IMR-90 (cell line): ENCODE measurements at regions not wholly inside any gene's neighbourhood (a gene's known extent, or its start where the extent isn't known, plus 50 kb on each side); places are given as distances from the start of the nearest gene placed in this dataset.

Experiments used
- ATAC-seq: fragments of 200-7000 bp; cut with Tn5 transposase; 2 replicates; pipeline ENCODE4 v1.9.1; 2020; ENCODE audit warnings: low read depth, mild to moderate bottlenecking, moderate library complexity
- BruUV-seq: library from RNA; stranded (reverse); fragments of 400-500 nt; replicated peaks from 2 replicates; lab custom pipeline; 2021; lab: Mats Ljungman, UMichigan
- CTCF ChIA-PET: fragments of 300-600 bp; formaldehyde crosslinking; extraction: SDS; loops from one replicate; lab custom pipeline; 2021; ENCODE audit warnings: antibody characterized with exemption; lab: Yijun Ruan, JAX
- POLR2A ChIA-PET: fragments of 300-600 bp; sonication (Branson Sonifier 250); formaldehyde crosslinking; loops from one replicate; lab custom pipeline; 2022; ENCODE audit warnings: antibody characterized with exemption; ENCODE audit not compliant: unreplicated experiment; lab: Charles Lee
- DNase-seq: peaks from one replicate; pipeline ENCODE4 v3.0.0; 2013
- H2AFZ ChIP-seq: replicated peaks from 2 replicates; pipeline ENCODE3; 2013; ENCODE audit warnings: low read length, mild to moderate bottlenecking; ENCODE audit not compliant: poor library complexity
- H2AK5ac ChIP-seq: 2 replicates; pipeline ENCODE4 v1.6.1; 2013; ENCODE audit warnings: low read depth, low read length, inconsistent platforms
- H2AK9ac ChIP-seq: replicated peaks from 2 replicates; pipeline ENCODE3; 2013; ENCODE audit warnings: mild to moderate bottlenecking, low read depth, low read length, moderate library complexity; ENCODE audit not compliant: poor library complexity
- H2BK120ac ChIP-seq: 2 replicates; pipeline ENCODE4 v1.6.1; 2013; ENCODE audit warnings: low read depth, low read length, inconsistent platforms
- H2BK15ac ChIP-seq: 3 replicates; pipeline ENCODE4 v1.6.1; 2013; ENCODE audit warnings: low read depth, low read length, inconsistent platforms
- H2BK20ac ChIP-seq: 2 replicates; pipeline ENCODE4 v1.6.1; 2013; ENCODE audit warnings: low read depth, mild to moderate bottlenecking, inconsistent platforms, low read length, moderate library complexity
- H2BK5ac ChIP-seq: 2 replicates; pipeline ENCODE4 v1.6.1; 2013; ENCODE audit warnings: mild to moderate bottlenecking, low read depth, low read length, inconsistent platforms; ENCODE audit not compliant: poor library complexity, severe bottlenecking
- H3K14ac ChIP-seq: replicated peaks from 2 replicates; pipeline ENCODE4 v1.6.1; 2013; ENCODE audit warnings: low read depth, low read length, inconsistent platforms
- H3K18ac ChIP-seq: 2 replicates; pipeline ENCODE4 v1.6.1; 2013; ENCODE audit warnings: low read depth, low read length, control low read depth
- H3K23ac ChIP-seq: 2 replicates; pipeline ENCODE4 v1.6.1; 2013; ENCODE audit warnings: low read depth, low read length, inconsistent platforms
- H3K27ac ChIP-seq: 2 replicates; pipeline ENCODE4 v1.5.1; 2013; ENCODE audit warnings: mild to moderate bottlenecking, control low read depth, low read length; ENCODE audit not compliant: insufficient read depth
- H3K27me3 ChIP-seq: 2 replicates; pipeline ENCODE4 v1.6.1; 2013; ENCODE audit warnings: low read length; ENCODE audit not compliant: control insufficient read depth, insufficient read depth
- H3K36me3 ChIP-seq: 2 replicates; pipeline ENCODE4 v1.6.1; 2013; ENCODE audit warnings: low read length, mixed read lengths; ENCODE audit not compliant: control insufficient read depth, insufficient read depth
- H3K4ac ChIP-seq: 2 replicates; pipeline ENCODE4 v1.6.1; 2013; ENCODE audit warnings: low read depth, low read length, inconsistent platforms
- H3K4me1 ChIP-seq: 2 replicates; pipeline ENCODE4 v1.6.1; 2013; ENCODE audit warnings: low read length, mixed read lengths; ENCODE audit not compliant: control insufficient read depth, insufficient read depth
- H3K4me2 ChIP-seq: 2 replicates; pipeline ENCODE4 v1.6.1; 2013; ENCODE audit warnings: low read depth, mild to moderate bottlenecking, control low read depth, low read length, moderate library complexity
- H3K4me3 ChIP-seq: 2 replicates; pipeline ENCODE4 v1.5.1; 2013; ENCODE audit warnings: low read depth, mild to moderate bottlenecking, control low read depth, low read length, moderate library complexity; ENCODE audit not compliant: insufficient read depth
- H3K56ac ChIP-seq: 2 replicates; pipeline ENCODE4 v1.6.1; 2013; ENCODE audit warnings: low read length, inconsistent platforms; ENCODE audit not compliant: insufficient read depth; ENCODE audit errors: extremely low read depth
- H3K79me1 ChIP-seq, 2 experiments: 2 replicates each; pipeline ENCODE4 v1.6.1; 2013; ENCODE audit warnings: low read length in 2 of 2, inconsistent platforms in 1 of 2, low read depth in 1 of 2
- H3K9ac ChIP-seq: 2 replicates; pipeline ENCODE4 v1.6.1; 2013; ENCODE audit warnings: low read depth, low read length, control low read depth
- H3K9me1 ChIP-seq: 2 replicates; pipeline ENCODE4 v1.6.1; 2013; ENCODE audit warnings: low read length, inconsistent platforms; ENCODE audit not compliant: insufficient read depth
- H3K9me3 ChIP-seq: 2 replicates; pipeline ENCODE4 v1.6.1; 2013; ENCODE audit warnings: low read length; ENCODE audit not compliant: control insufficient read depth, insufficient read depth
- H4K20me1 ChIP-seq: 2 replicates; pipeline ENCODE4 v1.6.1; 2013; ENCODE audit warnings: low read length, inconsistent platforms; ENCODE audit not compliant: insufficient read depth
- H4K5ac ChIP-seq: 2 replicates; pipeline ENCODE4 v1.6.1; 2013; ENCODE audit warnings: mild to moderate bottlenecking, low read depth, low read length, control low read depth
- H4K8ac ChIP-seq, 2 experiments: 2 replicates each; pipeline ENCODE4 v1.6.1; 2013; ENCODE audit warnings: low read depth in 2 of 2, low read length in 2 of 2, control low read depth in 1 of 2, inconsistent platforms in 1 of 2
- H4K91ac ChIP-seq: 2 replicates; pipeline ENCODE4 v1.6.1; 2013; ENCODE audit warnings: low read depth, low read length, inconsistent platforms; ENCODE audit not compliant: insufficient read depth
- CEBPB ChIP-seq: IDR thresholded peaks from 2 replicates; pipeline ENCODE4 v1.6.1; 2012; ENCODE audit warnings: low read depth, low read length, improper control_type of control experiment
- MAFK ChIP-seq: IDR thresholded peaks from 2 replicates; pipeline ENCODE4 v1.6.1; 2012; ENCODE audit warnings: low read depth, low read length, improper control_type of control experiment
- RFX5 ChIP-seq: IDR thresholded peaks from 2 replicates; pipeline ENCODE4 v1.8.0; 2012; ENCODE audit warnings: low read depth, mild to moderate bottlenecking, low read length, moderate library complexity
- WGBS, 2 experiments: methylation state at CpG; one replicate each; pipeline versions ENCODE4 v1.1.5 to v1.1.7; 2013; ENCODE audit warnings: missing lambda C conversion rate in 2 of 2; ENCODE audit not compliant: insufficient read length in 1 of 2; ENCODE audit errors: extremely low coverage in 2 of 2; 5-methylcytosine and 5-hydroxymethylcytosine counted together
- dilution Hi-C: fragments of 300-500 bp; cut with HindIII; formaldehyde crosslinking; loops from one replicate; pipeline ENCODE4 v1.14.3; 2018; ENCODE audit warnings: low sequenced_read_pairs; ENCODE audit not compliant: unreplicated experiment
- in situ Hi-C: fragments of 300-500 bp; cut with MboI; formaldehyde crosslinking; loops from 3 replicates; pipeline ENCODE4 v1.14.3; 2019; ENCODE audit warnings: low sequenced_read_pairs, inconsistent platforms, mixed read lengths
- intact Hi-C: fragments of 100-400 bp; cut with micrococcal nuclease; formaldehyde crosslinking; loops from 2 replicates; pipeline ENCODE4 v1.10.0; 2022

- Histone ChIP-seq H3K36me3 (no peaks in the 10 kb centered on the region), H2BK120ac (peak overlapping the region; percentile 53; the same call in 1 of the 2 replicates), H2BK20ac (peak overlapping the region; percentile 44; the same call in 1 of the 2 replicates), H4K5ac (no peak overlapping the region), H3K27me3 (no peaks in the 10 kb centered on the region), H3K9me1 (no peaks in the 10 kb centered on the region), H2BK15ac (no peak overlapping the region), H2AFZ (no peak overlapping the region), H3K18ac (no peak overlapping the region), H3K4me1 (peaks cover 2% of the 10 kb centered on the region; the same call in 1 of the 2 replicates), H2AK5ac (no peak overlapping the region), H3K27ac (peak overlapping the region; percentile 70; the same call in 1 of the 2 replicates), H3K9me3 (no peaks in the 10 kb centered on the region), H3K14ac (no peak overlapping the region), H3K23ac (no peak overlapping the region), H4K91ac (no peak overlapping the region), H4K20me1 (no peaks in the 10 kb centered on the region), H2BK5ac (peak overlapping the region; percentile 95), H3K4ac (no peak overlapping the region), H3K4me3 (no peak overlapping the region), H4K8ac (no peak overlapping the region), H3K56ac (no peak overlapping the region), H3K4me2 (peak overlapping the region; percentile 75), H3K79me1 (no peaks in the 10 kb centered on the region), H3K9ac (no peak overlapping the region), H2AK9ac (no peak overlapping the region)
- ChIA-PET POLR2A (interaction anchor here (0.7 kb wide), 1 partner anchor 325 kb away, joined by 3 read pairs; no protein-coding TSS in a partner anchor), CTCF (interaction anchor here (0.7 kb wide), 1 partner anchor 1159 kb away, joined by 3 read pairs; no protein-coding TSS in a partner anchor)
- in situ Hi-C loops (no loop called here), intact Hi-C loops (loop anchor here (5.0 kb wide), 1 partner anchor 73 kb away; no protein-coding TSS in a partner anchor), dilution Hi-C loops (no loop called here)
- no CpG with 5 or more reads among the region's 6 CpGs for WGBS, 2 experiments
- no TSS peak for BruUV-seq
- DNase-seq (peak; percentile 92), ATAC-seq (peak; percentile 97)
- TF ChIP-seq MAFK (0 out of 2 replicates have a peak, but pooled peaks have one; percentile 4), RFX5 (no peak), CEBPB (peak; percentile 80)
These were observed 139.9 kb upstream of the PCDH9 start for GRCh38 chr13:67369895-67370660.
